Lung microvascular endothelial cell (primary cell): ENCODE measurements at regions not wholly inside any gene's neighbourhood (a gene's known extent, or its start where the extent isn't known, plus 50 kb on each side); places are given as distances from the start of the nearest gene placed in this dataset.
"Not testable (repeated sequence)": the region's sequence is repeated elsewhere in the genome, so short reads cannot be mapped to it uniquely, and the experiment has no call there.

Source experiments
- DNase-seq, 2 donors: peaks; one replicate each; pipeline versions ENCODE4 v3.0.0 to v3.0.0-alpha.2; 2010; ENCODE audit warnings: low read depth in 2 of 2

DNA sequence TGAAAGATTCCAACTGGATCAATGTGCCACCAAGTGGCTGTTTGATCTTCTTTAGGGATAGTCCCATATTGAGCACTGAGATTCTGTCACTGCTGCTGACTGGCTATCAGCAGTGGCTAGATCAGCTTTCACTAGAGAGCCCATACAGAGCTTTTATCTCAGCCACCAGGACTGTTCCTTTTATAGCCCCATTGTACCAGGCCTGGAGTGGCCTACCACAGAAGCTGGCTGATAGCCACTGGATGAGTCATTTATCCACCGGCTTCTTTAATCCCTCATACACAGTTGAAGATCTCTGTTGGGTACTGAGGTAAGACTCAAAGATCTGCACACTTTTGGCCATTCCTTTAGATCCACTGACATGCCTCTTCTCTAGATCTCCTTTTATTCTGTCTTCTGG lies 1101.1 kb downstream of the SORCS3 start:
- no peak for DNase-seq

DNA sequence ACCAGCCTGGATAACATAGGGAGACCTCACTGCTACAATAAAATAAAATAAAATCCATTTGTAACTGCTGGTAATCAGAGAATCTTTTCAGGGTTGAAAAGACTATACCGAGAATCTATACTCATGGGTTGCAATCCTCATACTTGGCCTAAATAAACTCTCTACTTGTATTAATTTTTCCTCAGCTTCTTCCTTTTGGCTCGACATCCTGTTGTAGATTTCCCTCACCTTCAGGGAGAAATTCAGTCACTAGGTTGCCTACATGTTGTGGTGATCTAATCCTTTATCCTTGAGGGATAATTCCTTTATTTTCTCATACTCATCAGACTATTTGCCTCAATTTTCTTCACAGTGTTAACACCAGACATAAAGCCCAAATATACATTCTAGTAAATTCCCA lies 1093.4 kb downstream of the SORCS3 start:
- no peak for DNase-seq

DNA sequence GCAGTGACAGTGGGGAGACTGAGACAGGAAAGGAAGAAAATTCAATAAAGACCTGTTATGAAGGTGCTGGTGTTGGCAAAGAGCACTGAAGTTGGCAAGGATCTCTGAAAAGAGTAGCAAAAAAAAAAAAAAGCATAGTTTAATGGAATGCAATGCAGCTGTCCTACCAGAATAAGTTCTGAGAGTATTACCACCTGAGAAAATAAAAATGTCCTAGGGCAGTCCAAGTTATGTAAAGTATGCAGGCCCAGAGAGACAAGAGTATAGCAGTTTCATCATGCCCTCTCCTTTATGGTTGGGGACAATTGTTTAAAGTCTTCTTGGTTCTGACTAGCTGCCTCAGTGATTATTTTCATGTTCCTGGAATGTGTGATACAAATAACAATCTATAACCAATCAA lies 1092.8 kb downstream of the SORCS3 start:
- DNase-seq = no peak

DNA sequence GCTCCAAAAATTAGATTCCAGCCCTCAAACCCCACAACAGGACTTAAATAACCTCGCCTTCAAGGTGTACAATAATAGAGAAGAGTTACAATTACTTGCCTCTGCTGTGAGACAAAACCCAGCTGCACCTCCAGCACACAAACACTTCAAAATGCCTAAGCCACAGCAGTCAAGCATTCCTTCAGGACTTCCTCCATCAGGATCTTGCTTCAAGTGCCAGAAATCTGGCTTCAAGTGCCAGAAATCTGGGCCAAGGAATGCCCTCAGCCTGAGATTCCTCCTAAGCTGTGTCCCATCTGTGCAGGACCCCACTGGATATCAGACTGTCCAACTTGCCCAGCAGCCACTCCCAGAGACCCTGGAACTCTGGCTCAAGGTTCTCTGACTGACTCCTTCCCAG lies 1088.3 kb downstream of the SORCS3 start:
- DNase-seq = no peak

DNA sequence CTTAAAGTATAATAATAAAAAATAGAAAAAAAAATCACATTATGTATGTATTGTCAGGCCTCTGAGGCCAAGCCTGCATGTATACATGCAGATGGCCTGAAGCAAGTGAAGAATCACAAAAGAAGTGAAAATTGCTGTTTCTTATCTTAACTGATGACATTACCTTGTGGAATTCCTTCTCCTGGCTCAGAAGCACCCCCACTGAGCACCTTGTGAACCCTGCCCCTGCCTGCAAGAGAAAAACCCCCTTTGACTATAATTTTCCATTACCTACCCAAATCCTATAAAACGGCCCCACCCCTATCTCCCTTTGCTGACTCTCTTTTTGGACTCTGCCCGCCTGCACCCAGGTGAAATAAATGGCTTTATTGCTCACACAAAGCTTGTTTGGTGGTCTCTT lies 1086.5 kb downstream of the SORCS3 start:
- not testable (repeated sequence) for DNase-seq

DNA sequence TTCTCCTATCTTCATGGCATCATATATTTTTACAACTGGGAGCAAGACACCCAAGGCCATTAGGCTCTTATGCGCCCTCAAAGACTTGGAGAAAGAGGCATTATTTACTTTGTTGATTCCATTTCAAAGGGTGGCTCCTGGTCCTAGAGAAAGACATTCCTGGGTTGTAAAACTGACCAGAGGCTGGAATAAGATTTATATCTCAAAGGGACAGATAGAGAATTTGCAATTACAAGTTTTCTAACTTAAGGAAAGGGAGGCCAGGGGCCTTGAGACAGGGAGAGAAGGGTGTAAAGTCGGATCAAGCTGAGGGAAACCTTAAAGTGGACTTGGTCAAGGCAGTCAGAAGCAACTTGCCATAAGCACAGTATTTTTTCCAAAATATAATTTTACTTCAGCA lies 1086.0 kb downstream of the SORCS3 start:
- DNase-seq = no peak

DNA sequence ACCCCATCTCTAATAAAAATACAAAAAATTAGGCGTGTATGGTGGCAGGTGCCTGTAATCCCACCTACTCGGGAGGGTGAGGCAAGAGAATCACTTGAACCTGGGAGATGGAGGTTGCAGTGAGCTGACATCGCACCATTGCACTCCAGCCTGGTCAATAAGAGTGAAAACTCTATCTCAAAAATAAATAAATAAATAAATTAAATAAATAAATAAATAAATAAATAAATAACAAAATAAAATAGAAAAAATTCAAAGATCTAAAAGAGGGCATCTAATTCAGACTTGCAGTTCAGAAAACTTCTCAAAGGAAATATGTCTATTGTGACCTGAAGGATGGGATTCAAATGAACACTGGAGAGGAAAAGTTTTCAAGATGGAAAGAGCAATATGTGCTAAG lies 1085.1 kb downstream of the SORCS3 start:
- DNase-seq = no peak

DNA sequence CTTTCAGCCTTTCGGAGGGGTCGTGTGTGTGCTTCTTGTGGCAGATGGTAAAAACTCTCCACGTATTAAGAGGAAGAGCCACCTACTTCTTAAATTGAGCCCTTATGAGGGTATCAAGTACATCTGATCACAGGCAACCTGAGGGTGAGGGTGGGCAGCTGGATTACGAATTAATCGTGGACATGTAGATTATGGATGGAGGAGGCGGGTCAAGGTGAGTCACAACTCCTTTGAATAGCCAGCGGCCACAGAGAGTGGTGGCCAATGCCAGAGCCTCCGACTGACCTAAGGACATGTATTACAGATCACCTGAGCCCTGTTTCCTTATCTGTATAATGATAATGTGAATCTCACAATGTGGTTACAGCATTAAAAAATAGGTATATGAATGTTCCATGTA lies 1083.9 kb downstream of the SORCS3 start:
- no peak for DNase-seq

DNA sequence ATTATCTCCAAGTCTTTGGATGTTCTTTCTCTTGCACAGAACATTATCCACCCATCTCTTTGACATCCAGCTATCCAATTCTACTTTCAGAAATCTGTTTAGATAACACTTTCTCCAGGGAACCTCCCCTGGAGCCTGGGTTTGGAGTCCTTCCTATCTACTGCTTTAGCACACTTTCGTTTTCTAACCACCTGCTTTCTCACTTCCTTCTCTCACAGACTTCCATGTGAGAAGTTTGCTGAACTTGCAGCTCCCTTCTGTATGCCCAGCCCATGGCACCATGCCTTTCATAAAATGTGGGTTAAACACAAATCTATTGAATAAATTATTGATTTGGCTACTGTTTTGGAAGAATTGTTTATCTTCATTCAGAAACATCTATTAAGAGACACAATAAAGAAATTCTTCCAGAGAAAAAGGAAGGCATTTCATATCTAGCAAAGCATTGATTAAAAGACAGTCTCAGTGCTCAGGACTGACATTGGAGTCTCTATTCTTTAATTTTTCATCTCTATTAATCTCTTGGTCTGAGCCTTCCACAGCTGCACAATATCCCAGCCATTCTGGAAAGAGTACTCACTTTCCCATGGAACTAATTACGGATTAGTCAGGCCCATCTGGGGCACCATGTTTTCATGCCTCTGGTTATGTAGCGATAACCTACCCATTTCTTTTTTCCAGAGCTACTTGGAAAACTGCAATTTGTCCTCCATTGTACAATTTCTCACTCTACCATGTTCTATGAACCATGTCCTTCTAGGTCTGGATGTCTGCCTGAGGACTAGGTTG lies 1077.3 kb downstream of the SORCS3 start:
- DNase-seq = no peak

DNA sequence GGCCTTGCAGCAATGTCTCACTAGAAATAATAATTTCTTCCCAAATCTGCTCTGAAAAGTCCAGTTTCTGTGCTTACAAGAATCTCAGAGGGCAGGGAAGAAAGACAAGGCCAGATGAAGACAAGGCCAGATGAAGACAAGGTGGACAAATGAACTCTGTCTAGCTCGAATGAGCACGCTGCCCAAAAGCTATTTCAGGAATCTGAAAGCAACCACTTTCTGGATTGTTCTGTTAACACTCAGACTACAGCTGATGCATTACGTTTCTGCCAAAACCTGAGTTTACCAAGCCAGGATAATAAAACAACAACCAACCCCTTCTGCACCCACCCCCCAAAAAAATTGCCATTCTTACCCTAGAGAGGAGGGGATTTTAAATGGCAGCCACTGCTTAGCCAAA lies 1073.6 kb downstream of the SORCS3 start:
- DNase-seq = no peak

DNA sequence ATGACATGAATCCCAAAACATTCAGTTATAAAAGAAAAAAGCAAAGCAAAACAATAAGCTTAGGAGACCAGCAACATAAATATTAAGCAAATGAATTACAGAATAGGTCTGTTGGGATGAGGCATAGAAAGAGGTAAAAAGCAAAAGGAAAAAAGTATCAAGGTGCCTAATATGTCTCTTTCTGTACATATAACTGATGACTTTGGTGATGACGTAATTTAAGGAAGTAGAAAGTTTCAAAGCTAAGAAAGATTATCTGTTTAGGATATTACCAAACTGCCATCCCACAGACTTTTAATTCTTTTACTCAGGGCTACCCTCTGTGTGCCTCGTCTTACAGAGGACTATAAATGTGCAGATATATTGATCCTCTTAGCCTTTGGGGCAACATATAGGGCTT lies 1066.5 kb downstream of the SORCS3 start:
- no peak for DNase-seq

DNA sequence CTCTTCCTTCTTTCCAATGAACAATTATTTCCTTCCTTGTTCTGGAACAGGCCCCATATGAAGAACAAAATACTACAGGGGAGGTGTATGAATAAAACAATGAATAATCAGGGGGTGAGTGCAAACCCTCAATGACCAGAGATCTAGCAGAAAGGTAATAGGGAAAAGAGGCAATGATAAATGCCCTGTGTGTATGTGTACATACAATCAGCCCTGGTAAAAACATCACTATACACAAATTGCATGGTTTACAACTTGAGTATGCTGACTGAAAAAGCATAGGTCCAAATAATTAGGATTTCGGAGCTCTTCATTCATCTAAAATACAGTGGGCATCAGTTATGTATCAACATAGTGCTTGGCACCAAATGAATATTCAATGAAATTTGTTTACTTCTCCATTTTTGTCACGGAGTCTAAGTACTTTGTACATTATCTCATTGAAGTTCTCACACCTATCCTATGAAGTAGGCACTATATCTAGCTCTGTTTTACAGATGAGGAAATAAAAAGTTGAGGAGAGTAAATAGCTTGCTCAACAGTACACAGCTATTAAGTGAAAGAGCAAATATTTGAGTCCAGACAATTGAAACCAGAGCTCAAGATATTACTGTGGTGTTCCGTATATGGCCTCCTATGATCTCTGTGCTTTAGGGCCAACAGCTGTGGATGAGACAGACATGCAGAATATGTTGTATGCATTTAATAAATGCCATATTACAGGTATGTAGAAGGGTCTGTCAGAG lies 1065.4 kb downstream of the SORCS3 start:
- DNase-seq = no peak

DNA sequence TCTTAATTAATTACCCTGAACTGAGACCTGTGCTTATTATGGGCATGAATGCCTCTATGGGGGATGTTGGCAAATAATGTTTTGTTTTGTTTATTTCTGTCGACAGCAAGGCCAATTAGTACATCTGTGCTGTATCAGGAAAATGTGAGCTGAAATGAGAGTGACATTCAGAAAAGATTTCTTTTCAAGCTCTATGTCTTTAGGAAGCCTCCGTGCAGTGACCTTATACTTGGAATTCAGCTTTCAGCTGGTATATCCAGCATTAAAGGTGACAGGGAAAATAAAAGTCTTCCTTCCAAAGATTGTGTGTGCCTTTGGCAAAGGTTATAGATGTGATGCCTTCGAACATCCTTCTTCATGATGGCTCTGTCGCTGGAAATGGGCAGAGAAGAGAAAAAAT lies 1061.1 kb downstream of the SORCS3 start:
- no peak for DNase-seq

DNA sequence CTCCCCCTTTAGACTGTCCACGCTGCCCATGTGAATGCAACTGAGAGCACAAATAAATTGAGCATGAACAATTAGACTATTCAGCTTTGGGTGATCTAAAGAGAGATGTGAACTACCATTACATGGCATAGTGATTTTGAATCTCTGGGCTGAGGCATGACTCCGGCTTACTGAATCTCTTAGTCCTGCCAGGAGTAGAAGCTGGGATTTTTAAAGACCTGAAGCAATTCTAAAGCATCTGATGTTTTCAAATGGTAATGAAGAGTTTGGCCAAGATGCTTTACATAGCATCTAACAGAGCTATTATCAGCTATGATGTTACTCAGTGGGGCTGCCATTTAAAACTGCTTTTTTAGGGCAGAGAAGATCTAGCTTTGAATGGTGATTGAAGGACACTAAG lies 1059.1 kb downstream of the SORCS3 start:
- DNase-seq = no peak

DNA sequence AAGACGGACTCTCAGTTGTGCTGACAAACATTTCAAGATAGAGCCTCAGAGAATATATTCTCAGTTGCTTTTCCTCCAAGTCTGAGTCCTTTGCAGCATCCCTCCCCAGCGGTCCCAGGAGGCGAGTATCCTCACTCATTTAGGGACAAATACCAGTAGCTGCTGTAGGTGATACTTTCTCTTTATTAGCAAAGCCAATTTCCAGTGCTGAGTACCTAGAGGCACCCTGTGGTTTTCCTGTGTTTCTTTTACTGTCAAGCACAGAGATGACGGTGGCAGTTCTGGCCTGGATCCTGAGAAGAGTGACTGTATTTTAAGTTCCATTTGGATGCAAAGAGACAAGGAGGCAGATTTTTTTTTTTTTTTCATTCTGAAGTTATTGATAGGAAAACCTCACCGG lies 1058.4 kb downstream of the SORCS3 start:
- DNase-seq = no peak

DNA sequence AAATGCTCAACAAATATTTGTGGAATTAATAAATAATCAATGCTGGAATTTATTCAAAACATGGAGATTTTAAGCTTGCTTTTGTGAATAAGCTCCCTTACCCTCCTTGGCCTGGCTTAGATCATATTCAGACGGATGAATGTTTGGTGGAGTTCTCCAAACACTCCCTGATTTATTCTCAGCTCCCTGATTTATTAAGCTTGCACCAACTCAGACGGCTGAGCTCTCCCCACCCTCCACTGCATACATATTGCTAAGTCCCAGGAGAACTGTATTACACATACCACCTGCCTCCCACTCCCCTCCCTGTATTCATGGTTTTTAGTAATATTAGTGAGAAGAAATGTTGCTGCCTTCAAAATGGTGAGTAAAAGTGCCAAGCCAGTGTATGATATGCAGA lies 1057.5 kb downstream of the SORCS3 start:
- DNase-seq = no peak

DNA sequence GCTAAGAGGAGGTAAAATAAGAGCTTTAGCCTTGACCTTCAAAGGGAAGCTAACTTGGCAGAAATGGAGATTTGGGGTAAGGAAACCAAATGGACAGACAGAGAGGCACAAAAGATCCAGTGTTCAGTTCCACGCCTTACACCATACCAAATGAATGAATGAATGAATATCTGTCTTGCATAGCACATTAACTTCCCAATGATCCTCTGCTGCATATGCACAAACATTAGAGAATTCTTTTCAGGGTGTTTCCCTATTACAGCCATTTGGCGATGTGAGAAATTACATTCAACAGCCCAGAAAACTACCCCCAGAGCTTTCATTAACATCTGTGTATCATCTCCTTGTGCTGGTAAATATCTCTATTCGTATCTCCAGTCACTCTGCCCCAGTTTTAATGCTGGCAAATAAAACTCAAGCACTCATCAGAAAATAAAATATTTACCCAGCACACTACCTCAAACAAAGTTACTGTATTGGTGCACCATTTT lies 1056.2 kb downstream of the SORCS3 start:
- DNase-seq = no peak

DNA sequence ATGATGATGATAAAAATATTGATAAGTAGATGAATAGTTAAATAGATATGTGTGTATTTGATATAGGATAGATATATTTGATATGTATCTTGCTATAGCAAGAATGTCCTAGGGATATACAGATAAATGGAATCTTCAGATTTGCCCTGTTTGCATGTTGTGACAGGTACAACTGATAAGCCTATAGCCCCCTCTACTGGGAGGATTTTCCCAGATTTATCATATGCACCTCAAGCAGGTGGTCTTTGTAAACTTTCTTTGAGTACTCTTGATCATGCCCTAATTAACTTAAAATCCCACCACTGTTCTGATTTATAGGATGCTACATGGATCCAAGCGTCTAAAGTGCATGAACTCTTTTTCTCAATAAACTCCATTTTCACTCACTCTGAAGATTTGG lies 1050.7 kb downstream of the SORCS3 start:
- no peak for DNase-seq

DNA sequence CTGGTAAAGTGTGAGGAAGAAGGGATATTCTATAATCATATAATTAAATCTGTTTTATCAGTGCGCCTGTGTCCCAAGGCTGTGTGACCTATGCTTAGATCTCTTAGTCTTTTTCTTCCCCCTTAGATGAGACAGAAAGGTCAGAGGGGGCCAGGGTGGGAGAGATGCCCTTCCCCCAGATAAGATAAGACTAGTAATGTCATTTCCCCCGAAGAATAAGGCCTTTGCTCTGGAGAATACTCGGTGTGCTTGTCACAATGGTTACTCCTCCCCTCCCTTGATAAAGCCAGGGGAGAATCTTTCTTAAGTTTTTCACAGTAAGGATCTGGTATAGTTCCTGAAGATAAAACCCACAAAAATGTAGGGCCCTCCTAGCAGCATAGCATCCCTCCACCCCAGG lies 1041.8 kb downstream of the SORCS3 start:
- no peak for DNase-seq

DNA sequence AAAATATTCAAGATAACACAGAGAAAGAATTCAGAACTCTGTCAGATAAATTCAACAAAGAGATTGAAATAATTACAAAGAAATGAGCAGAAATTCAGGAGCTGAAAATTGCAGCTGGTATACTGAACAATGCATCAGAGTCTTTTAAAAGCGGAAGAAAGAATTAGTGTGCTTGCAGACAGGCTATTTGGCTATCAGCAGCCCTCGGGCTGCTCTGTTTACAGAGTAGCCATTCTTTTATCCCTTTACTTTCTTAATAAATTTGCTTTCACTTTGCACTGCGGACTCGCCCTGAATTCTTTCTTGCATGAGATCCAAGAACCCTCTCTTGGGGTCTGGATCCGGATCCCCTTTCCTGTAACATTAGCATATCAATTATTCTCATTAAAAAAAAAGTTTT lies 1040.0 kb downstream of the SORCS3 start:
- DNase-seq = no peak

DNA sequence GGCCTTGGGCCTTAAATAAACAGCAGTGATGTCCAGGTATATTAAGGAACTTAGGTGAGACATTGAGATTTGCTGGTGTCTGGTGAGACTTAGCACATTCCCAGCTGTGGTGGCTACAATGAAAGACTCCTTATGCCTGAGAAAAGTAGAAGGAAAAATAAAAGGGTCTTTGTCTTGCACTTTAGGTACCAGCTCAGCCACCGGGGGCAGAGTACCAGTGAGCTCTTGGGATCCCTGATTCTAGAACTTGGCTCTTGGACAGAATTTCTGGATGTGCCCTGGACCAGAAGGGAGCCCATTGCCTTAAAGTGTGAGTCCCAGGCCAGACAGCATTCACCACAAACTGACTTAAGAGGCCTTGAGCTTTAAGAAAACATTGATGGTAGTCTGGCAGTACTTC lies 1038.7 kb downstream of the SORCS3 start:
- DNase-seq = no peak

DNA sequence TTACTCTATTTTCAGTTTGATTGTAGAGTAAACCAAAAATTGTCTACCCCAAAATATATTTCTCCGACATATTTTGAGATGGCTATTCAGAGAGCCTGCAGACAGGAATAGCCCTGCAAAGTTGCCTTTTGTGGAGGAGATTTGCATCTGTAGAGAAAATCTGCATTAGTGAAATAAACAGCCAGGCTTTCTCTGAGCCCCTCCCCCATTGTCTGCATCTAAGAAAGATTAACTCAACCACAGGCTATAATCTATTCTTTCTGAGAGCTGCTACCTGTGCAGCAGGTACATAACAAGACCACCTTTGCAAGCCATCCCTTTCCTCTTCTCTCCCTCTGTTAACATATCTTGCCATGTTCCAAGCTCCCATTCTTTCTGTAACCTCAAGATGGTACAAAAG lies 1034.2 kb downstream of the SORCS3 start:
- DNase-seq = no peak

DNA sequence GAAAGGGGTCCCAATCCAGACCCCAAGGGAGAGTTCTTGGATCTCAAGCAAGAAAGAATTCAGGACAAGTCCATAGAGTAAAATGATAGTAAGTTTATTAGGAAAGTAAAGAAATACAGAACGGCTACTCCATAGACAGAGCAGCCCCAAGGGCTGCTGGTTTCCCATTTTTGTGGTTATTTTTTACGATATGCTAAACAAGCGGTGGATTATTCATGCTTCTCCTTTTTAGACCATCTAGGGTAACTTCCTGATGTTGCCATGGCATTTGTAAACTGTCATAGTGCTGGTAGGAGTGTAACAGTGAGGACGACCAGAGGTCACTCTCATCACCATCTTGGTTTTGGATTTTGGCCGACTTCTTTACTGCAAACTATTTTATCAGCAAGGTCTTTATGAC lies 1033.4 kb downstream of the SORCS3 start:
- DNase-seq = no peak
